ENCODE measurements at regions not wholly inside any gene's neighbourhood (a gene's known extent, or its start where the extent isn't known, plus 50 kb on each side); places are given as distances from the start of the nearest gene placed in this dataset.
"Not testable (repeated sequence)": the region's sequence is repeated elsewhere in the genome, so short reads cannot be mapped to it uniquely, and the experiment has no call there.

DNA sequence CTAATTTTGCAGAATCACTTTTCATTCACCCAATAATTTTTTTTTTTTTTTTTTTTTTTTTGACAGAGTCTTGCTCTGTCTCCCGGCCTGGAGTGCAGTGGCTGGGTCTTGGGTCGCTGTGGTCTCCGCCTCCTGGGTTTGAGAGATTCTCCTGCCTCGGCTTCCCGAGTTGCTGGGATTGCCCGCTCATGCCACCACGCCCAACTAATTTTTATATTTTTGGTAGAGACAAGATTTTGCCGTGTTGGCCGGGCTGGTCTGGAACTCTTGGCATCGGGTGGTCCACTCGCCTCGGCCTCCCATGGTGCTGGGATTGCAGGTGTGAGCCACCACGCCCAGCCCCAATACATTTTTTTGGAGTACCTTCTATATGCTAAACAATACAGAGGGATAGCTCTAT, 1120.0 kb upstream of the ATXN8OS start:
- DNase-seq (ENCODE audit: low read depth in 3 of 3, low spot score in 2 of 3) = no peak

- DNase-seq (ENCODE audit: low read depth in 3 of 3, low spot score in 2 of 3) = no peak
Measured at GRCh38 chr13:68984688-68985319, 1122.8 kb upstream of the ATXN8OS start.

DNA sequence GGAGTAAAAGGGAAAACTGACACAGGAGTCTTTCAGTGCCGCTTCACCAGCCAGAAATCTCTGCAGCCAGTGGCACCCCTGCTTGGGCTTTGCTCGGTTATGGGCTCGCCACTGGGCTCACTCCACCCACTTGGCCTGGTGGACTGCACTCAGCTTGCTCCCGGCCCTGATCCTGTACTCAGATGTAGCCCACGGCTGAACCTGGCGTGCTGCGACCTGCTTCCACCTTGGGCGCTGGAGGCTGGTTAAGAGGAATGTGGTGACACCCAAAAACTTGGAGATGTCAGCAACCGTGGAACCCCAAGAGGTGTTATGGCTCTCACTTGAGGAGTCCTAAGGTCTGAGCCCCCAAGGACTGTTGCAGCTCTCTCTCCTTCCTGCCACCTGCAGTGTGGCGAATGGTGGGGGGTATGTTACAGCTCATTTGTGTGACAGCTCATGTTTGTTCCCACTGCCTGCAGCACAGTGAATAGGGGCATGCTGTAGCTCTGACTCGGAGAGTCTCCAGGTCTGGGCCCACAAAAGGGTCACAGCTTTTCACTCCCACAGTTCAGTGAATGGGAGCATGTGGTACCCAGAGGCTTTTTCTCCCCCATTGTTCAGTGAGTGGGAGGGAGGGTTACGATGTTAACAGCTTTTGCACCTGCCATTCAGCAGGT, 1124.5 kb upstream of the ATXN8OS start:
- DNase-seq (ENCODE audit: low read depth in 3 of 3, low spot score in 2 of 3) = no peak

- no peak for DNase-seq (ENCODE audit: low read depth in 3 of 3, low spot score in 2 of 3)
Measured at GRCh38 chr13:68976287-68976686, 1131.3 kb upstream of the ATXN8OS start.

- no peak for DNase-seq (ENCODE audit: low read depth in 3 of 3, low spot score in 2 of 3)
Measured at GRCh38 chr13:68970532-68970931, 1137.1 kb upstream of the ATXN8OS start.

DNA sequence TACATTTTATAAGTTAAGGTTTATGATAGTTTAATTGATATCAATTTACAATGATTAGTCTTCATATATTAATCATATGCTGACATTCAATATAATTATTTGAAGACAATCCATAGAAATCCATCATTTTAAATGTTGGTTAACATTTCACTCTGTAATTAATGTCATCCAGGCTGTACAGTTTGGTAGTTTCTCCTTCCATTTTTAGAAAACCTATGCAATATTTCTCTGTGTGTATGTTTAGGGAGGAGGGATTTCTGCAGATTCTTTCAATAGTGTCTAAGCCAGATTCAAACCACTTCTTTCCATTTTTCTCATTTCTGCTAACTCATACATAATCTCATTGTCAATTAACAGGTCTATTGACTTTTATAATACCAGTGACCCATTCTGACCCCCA, 1159.0 kb upstream of the ATXN8OS start:
- no peak for DNase-seq (ENCODE audit: low read depth in 3 of 3, low spot score in 2 of 3)

DNA sequence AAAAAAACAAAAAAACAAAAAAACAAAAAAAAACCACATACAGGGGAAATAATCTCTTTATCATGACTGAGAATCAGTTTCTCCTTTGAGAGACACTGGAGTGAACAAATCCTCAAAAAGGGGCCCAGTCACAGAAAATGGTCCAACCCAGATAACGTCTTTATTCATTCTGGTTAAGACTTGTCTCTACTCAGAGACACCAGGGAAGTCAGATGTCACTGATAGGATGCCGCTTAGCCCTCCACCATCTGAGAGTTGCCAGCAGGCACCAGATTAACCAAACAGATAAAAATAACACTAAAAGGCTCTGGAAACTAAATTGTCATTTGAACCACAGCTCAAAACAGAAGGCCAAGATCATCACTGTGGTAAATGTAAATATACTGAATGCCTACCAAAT, 1163.4 kb upstream of the ATXN8OS start:
- no peak for DNase-seq (ENCODE audit: low read depth in 3 of 3, low spot score in 2 of 3)

DNA sequence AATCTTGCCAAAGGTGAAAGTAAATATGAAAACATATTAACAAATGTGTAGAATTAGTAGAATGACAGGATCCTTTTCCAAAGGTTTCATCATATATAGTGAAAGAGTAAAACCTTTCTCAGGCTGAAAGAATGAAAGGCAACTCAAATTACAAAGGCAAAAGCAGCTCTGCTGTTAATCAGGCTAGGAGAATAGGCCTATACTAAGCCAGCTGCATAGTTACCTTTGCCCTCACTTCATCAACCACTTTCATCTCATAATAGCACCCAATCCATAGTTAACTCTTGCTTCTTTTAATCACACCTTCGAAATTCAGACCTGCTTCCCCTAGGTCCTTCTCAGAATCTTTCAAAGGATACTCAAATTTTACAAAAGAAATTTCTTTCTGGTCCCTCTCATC, 1167.6 kb upstream of the ATXN8OS start:
- DNase-seq (ENCODE audit: low read depth in 3 of 3, low spot score in 2 of 3) = no peak

DNA sequence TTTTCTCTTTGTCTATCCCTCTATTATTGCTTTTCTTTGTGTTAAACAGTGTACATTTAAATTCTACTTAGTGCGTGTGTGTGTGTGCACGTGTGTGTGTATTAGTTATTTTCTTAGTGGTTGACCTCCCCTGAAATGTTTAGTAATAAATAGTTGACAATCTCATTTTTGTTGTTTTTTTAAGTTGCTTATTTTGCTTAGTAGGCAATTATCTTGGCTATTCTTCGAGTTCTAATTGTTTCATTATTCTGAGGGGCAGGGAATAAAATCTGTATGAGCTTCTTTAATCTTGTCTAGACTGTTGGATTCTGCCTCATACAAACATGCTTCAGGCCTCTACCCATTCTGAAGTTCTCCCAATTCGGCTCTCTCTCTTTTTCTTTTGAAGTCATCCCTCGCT, 1169.0 kb upstream of the ATXN8OS start:
- DNase-seq (ENCODE audit: low read depth in 3 of 3, low spot score in 2 of 3) = no peak

GRCh38 chr13:68929075-68929745, 1178.4 kb upstream of the ATXN8OS start:
- no peak for DNase-seq (ENCODE audit: low read depth in 3 of 3, low spot score in 2 of 3)

DNA sequence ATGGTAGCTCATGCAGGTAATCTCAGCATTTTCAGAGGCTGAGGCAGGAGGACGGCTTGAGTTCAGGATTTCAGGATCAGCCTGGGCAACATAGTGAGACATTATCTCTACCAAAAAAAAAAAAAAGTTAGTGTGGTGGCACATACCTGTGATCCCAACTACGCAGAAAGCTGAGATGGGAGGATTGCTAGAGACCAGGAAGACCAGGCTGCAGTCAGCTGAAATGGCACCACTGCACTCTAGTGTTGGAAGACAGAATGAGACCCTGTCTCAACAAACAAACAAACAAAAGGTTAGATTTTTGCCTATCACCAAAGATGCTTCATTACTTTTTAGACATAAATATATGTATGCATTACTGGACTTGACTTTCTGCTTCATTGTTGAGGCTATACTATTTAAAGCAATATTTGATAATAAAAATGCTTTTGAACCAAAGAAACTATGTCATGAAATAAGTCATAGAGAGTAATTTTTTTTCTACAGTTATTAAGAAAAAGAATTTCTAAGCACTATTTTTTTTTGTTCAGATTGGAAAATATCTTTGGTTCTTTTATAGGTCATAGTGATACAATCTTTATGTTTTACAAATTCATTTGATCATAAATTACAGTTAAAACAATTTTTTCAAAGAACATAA, 1180.1 kb upstream of the ATXN8OS start:
- DNase-seq (ENCODE audit: low read depth in 3 of 3, low spot score in 2 of 3) = peak; percentile 2 to 6 (median 4)

DNA sequence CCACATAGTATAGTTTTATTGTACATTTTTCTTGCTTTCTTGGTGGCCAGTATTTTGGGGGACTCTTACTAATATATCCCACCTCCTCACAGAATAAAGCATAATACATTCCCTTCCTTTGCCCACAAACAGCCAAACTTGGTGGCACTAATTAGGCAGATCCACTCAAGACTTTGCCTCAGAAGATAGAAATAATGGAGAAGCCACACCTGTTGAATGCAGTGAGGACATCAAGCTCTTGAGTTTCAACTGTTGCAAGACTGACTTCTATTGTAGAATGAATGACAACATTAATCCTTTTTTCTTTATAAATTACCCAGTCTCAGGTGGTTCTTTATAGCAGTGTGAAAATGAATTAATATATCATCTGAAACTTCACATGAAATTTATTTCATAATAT, 1183.6 kb upstream of the ATXN8OS start:
- no peak for DNase-seq (ENCODE audit: low read depth in 3 of 3, low spot score in 2 of 3)

DNA sequence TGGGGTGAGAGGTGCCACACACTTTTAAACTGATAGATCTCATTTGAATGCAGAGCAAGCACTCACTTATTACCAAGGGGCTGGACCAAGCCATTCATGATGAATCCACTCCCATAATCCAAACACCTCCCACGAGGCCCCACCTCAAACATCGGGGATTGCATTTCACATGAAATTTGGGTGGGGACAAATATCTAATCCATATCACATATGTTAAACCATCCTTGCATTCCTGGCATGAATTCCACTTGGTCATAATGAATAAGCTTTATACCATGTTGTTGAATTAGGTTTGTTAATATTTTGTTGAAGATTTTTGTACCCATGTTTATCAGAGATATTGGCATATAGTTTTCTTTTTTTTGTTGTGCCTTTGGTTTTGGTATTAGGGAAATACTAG, 1198.7 kb upstream of the ATXN8OS start:
- no peak for DNase-seq (ENCODE audit: low read depth in 3 of 3, low spot score in 2 of 3)

DNA sequence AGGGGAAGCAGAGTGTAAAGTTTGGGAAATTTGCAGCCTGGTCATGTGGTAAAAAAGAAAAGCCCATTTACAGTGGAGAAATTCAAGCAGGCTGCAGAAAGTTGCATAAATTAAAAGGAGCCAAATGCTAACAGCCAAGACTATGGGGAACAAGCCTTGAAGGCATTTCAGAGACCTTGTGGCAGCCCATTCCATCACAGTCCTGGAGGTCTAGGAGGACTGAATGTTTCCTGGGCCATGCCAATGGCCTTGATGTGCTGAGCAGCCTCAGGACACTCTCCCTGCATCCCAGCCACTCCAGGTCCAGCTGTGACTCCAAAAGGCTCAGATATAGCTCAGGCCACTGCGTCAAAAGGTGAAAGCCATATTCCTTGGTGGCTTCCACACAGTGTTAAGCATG, 1202.4 kb upstream of the ATXN8OS start:
- DNase-seq (ENCODE audit: low read depth in 3 of 3, low spot score in 2 of 3) = no peak

DNA sequence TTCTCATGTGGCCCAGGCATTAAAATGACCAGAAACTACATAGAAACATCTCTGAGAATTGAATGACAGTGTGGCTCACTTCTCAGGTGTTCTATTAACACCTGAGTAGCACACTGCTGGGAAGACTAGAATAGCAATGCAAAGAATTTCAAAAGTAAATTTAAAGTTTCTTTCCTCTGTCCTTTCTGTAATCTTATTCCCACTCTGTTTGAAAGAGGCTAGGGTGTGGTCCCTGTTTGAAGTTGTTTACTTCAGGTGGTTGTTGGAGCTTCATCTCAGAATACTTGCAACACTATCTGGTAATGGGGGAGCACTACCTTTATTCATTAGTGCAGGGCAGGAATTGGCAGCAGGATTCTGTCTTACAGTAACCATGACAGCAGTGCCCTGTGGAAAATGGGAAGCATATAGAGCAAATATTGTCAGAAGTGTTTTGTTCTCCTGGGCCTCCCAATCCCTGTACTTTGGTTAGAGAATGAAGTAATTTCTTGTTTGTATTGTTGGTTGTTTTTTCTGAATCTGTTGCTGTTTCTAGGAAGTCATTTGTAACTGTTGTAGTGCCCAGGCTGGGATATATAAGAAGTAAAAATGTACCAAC, 1210.2 kb upstream of the ATXN8OS start:
- DNase-seq (ENCODE audit: low read depth in 3 of 3, low spot score in 2 of 3) = no peak

- DNase-seq (ENCODE audit: low read depth in 3 of 3, low spot score in 2 of 3) = no peak
Measured at GRCh38 chr13:68895696-68896095, 1211.9 kb upstream of the ATXN8OS start.

GRCh38 chr13:68893721-68894120, 1213.9 kb upstream of the ATXN8OS start:
- DNase-seq (ENCODE audit: low read depth in 3 of 3, low spot score in 2 of 3) = not testable (repeated sequence)

DNA sequence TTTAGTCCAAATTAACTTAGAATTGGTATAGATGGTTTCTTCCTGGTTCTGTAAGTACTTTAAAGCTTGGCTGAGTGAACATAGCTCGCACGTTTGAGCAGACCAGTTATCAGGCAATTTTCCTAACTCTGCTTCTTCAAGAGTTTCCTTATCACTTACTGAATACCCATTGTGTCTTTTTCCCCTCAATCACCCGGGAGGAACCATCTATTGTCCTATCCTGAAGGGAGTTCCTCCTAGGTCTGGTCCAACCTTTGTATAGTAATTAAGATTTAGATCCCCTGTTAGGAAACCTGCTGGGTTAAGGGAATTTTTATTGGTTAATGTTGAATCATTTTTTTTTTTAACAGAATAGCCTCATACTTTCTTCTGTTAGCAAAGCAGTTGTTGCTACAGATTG, 1215.0 kb upstream of the ATXN8OS start:
- not testable (repeated sequence) for DNase-seq (ENCODE audit: low read depth in 3 of 3, low spot score in 2 of 3)

GRCh38 chr13:68890101-68890500, 1217.5 kb upstream of the ATXN8OS start:
- DNase-seq (ENCODE audit: low read depth in 3 of 3, low spot score in 2 of 3) = not testable (repeated sequence)

DNA sequence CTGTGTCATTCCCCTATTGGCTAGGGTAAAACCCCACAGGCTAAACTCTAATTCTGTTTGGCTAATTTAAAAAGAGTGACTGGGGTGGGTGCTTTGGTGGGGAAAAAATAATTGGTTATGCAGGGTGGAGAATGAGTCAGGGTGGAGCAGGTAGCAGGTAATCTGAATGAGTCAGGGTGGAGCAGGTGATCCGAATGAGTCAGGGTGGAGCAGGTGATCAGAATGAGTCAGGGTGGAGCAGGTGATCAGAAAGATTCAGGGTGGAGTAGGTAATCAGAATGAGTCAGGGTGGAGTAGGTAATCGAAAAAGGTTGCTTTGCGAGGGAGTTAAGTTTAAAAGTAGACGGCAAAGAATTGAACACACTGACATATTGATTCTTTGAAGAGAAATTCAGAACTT, 1218.8 kb upstream of the ATXN8OS start:
- no peak for DNase-seq (ENCODE audit: low read depth in 3 of 3, low spot score in 2 of 3)

DNA sequence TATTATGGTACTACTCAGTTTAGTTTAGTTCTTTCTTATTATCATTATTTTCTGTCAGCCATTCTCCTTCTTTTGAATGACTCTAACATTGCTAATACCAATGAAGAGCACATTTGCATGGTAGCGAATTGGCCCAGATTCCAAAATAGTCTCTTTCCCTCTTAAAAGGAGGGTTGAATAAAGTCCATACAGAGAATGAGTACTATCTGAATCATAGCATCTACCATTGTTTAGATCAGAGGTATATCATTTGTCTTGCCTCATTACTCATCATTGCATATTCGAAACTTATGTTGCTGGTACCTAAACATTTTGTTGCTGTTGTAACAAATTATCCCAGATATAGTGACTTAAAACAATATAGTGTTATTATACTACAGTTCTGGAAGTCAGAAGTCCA, 1235.3 kb upstream of the ATXN8OS start:
- no peak for DNase-seq (ENCODE audit: low read depth in 3 of 3, low spot score in 2 of 3)

Measured in right renal cortex interstitium (tissue), 3 donors.